Ovary (tissue), 3 donors: ENCODE measurements at regions not wholly inside any gene's neighbourhood (a gene's known extent, or its start where the extent isn't known, plus 50 kb on each side); places are given as distances from the start of the nearest gene placed in this dataset.

ENCODE experiments used
- EP300 ChIP-seq: sonication (generic); formaldehyde crosslinking; IDR thresholded peaks from one replicate; pipeline ENCODE4 v1.6.1; 2017; ENCODE audit warnings: antibody characterized with exemption
- TF ChIP-seq, protein P1 (sequence below), 3 donors: fragments of 450-650 bp in 2 of 3; fragments of 200-600 bp in 1 of 3; IDR thresholded peaks; one replicate each; pipeline versions ENCODE4 v1.5.1 to v1.8.0; 2016 to 2022; ENCODE audit warnings: antibody characterized with exemption in 3 of 3, mild to moderate bottlenecking in 1 of 3
- donor health status: DM: no; HTN: no; CAD: no.

DNA sequence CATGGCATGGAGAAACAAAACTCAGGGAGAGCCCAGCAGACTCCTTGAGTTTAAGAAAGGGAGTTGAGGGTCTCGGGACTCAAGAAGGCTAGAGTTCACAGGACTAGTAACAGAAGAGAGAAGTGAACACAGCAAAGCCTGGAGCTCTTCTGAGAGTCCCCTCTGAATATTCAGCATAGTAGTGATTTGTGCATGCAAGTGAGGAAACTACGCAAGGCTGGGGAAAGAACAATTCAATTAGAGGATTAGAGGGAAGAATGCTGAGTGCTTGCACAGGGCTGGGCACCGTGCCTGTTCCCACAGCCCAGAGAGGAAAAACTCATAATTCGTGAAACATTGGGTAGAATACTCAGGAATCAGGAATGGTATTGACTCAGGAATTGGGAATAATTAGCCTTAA lies 540.0 kb upstream of the SALL1 start:
- TF ChIP-seq, protein P1, sequence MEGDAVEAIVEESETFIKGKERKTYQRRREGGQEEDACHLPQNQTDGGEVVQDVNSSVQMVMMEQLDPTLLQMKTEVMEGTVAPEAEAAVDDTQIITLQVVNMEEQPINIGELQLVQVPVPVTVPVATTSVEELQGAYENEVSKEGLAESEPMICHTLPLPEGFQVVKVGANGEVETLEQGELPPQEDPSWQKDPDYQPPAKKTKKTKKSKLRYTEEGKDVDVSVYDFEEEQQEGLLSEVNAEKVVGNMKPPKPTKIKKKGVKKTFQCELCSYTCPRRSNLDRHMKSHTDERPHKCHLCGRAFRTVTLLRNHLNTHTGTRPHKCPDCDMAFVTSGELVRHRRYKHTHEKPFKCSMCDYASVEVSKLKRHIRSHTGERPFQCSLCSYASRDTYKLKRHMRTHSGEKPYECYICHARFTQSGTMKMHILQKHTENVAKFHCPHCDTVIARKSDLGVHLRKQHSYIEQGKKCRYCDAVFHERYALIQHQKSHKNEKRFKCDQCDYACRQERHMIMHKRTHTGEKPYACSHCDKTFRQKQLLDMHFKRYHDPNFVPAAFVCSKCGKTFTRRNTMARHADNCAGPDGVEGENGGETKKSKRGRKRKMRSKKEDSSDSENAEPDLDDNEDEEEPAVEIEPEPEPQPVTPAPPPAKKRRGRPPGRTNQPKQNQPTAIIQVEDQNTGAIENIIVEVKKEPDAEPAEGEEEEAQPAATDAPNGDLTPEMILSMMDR (IDR thresholded peaks at IDR 0.05) = no peak
- TF ChIP-seq EP300 = no peak
